SU-DHL-6 (cell line): ENCODE measurements at regions not wholly inside any gene's neighbourhood (a gene's known extent, or its start where the extent isn't known, plus 50 kb on each side); places are given as distances from the start of the nearest gene placed in this dataset.

Experiments
- EZH2phosphoT487 ChIP-seq: fragments of 200-600 bp; sonication (generic), shearing (Covaris generic); conservative IDR thresholded peaks from 2 replicates; pipeline ENCODE4 v1.6.1; 2018; ENCODE audit warnings: mild to moderate bottlenecking, antibody characterized with exemption, low read length, moderate library complexity, mixed read lengths
- TF ChIP-seq, protein P1 (sequence below): fragments of 200-600 bp; sonication (generic); IDR thresholded peaks from one replicate; pipeline ENCODE4 v1.5.1; 2017; ENCODE audit warnings: antibody characterized with exemption, mild to moderate bottlenecking, low read length, moderate library complexity; ENCODE audit not compliant: insufficient read depth, poor library complexity, severe bottlenecking

DNA sequence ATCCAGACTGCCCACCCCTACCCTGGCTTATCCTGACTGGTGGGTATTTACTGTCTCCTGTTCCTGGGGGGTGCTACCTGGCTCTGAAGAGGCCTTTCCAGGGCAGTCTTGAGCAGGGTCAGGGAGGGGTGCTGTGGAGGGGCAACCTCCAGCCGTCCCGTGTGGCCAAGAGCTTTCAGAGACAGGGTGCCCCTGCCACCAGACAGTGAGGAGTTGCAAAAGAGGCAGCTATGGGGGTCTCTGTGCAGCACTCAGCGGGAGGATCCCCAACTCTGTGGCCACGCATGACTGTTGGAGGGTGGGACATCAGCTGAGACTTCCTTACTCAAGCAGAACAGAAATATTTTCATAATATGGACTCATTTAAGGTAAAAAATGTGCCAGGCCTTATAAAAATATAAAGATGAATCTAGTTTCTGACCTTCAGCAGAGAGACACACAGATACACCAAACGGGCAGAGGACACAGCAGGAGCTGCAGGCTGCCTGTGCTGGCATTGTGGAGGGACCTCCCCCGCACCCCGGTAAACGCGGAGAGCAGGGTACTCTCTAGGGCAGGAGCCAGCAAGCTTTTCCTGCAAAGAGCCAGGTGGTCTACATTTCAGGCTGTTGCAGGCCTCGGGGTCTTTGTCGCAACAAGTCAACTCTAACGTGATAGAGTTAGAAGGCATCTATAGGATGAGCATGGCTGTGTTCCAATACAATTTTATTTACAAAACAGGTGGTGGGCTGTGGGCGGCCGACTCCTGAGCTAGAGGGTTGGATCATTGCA lies 252.6 kb downstream of the RHOU start:
- TF ChIP-seq, protein P1, sequence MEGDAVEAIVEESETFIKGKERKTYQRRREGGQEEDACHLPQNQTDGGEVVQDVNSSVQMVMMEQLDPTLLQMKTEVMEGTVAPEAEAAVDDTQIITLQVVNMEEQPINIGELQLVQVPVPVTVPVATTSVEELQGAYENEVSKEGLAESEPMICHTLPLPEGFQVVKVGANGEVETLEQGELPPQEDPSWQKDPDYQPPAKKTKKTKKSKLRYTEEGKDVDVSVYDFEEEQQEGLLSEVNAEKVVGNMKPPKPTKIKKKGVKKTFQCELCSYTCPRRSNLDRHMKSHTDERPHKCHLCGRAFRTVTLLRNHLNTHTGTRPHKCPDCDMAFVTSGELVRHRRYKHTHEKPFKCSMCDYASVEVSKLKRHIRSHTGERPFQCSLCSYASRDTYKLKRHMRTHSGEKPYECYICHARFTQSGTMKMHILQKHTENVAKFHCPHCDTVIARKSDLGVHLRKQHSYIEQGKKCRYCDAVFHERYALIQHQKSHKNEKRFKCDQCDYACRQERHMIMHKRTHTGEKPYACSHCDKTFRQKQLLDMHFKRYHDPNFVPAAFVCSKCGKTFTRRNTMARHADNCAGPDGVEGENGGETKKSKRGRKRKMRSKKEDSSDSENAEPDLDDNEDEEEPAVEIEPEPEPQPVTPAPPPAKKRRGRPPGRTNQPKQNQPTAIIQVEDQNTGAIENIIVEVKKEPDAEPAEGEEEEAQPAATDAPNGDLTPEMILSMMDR = no peak
- TF ChIP-seq EZH2phosphoT487 = no peak
